Thyroid gland (tissue), 4 donors: ENCODE measurements at regions not wholly inside any gene's neighbourhood (a gene's known extent, or its start where the extent isn't known, plus 50 kb on each side); places are given as distances from the start of the nearest gene placed in this dataset.

Experiments
- DNase-seq, 2 donors: peaks; one replicate each; pipeline ENCODE4 v3.0.0-alpha.2; 2019
- H3K27ac ChIP-seq, 3 donors: fragments of 200-600 bp; sonication (generic); 1 replicate in 2 of 3; 2 replicates in 1 of 3; pipeline ENCODE4 v1.5.1; 2016 to 2019; ENCODE audit warnings: mild to moderate bottlenecking in 1 of 3, moderate library complexity in 1 of 3
- H3K27me3 ChIP-seq: fragments of 200-600 bp; sonication (generic); one replicate; pipeline ENCODE4 v1.5.1; 2019
- H3K36me3 ChIP-seq, 2 donors: fragments of 200-600 bp; sonication (generic); one replicate each; pipeline ENCODE4 v1.5.1; 2016 to 2019
- H3K4me1 ChIP-seq, 2 donors: fragments of 200-600 bp; sonication (generic); one replicate each; pipeline ENCODE4 v1.5.1; 2017 to 2019
- H3K4me3 ChIP-seq, 3 donors: fragments of 200-600 bp; sonication (generic); replicated peaks in 1 of 3; 1 replicate in 2 of 3; 2 replicates in 1 of 3; pipeline ENCODE4 v1.5.1; 2016; ENCODE audit warnings: mild to moderate bottlenecking in 1 of 3
- H3K9me3 ChIP-seq: fragments of 200-600 bp; sonication (generic); one replicate; pipeline ENCODE4 v1.5.1; 2017
- POLR2A ChIP-seq, 2 donors: fragments of 450-650 bp; IDR thresholded peaks; one replicate each; pipeline ENCODE4 v1.6.1; 2017; ENCODE audit warnings: antibody characterized with exemption in 2 of 2, mild to moderate bottlenecking in 2 of 2, moderate library complexity in 1 of 2
- WGBS, 2 donors: methylation state at CpG; one replicate each; pipeline ENCODE4 v1.1.5; 2017; 5-methylcytosine and 5-hydroxymethylcytosine counted together
- intact Hi-C: fragments of 100-400 bp; cut with DNase I; formaldehyde crosslinking; loops from one replicate; pipeline ENCODE4 v1.15.1; 2023
- TF ChIP-seq, protein P1 (sequence below), 6 experiments: fragments of 200-600 bp in 3 of 6; fragments of 450-650 bp in 3 of 6; sonication (generic) in 3 of 6; IDR thresholded peaks; one replicate each; pipeline ENCODE4 v1.5.1; 2016 to 2019; ENCODE audit warnings: antibody characterized with exemption in 6 of 6, mild to moderate bottlenecking in 2 of 6, inconsistent platforms in 1 of 6, moderate library complexity in 1 of 6

DNA sequence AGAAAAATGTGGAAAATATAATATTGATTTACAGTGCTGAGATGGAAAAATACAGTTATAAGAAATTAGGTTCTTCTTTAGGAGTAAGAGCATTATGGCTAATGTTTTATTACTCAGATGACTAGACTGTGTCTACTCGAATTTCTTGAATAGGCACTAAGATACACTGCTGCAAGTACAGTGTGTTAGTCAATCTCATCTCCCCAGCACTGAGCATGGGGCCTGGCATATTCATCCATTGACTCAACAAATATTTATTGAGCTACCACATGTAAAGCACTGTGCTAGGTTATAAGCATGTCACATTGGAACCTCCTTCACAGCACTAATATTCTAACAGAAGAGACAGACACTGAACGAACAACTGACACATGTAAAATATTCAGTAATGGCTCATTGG is 242.5 kb upstream of the GPC6 start:
- 83 to 85% methylated on average over 2 of the region's 2 CpGs for WGBS, 2 donors
- DNase-seq: no peak

DNA sequence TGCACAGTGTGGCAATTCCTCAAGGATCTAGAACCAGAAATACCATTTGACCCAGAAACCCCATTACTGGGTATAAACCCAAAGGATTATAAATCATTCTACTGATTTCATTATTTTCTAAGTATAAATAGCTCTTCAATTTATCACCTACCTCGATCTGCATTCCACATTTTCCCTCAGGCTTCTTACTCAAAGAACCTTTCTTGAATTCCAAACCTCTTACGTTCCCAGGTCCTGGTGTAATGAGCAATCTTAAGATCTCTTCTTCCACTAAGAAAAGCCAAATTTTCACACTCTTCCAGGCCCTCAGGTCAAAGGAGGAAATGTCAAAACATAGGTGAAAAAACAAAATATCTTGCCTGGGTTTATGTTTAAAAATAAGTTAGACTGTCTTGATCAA is 237.3 kb upstream of the GPC6 start:
- DNase-seq: no peak
- no peaks in the 10 kb centered on the region for H3K27me3 ChIP-seq
- no peak overlapping the region for H3K4me3 ChIP-seq
- intact Hi-C loops: no loop called here
- H3K4me1 ChIP-seq: no peaks in the 10 kb centered on the region
- no peak for TF ChIP-seq POLR2A (IDR thresholded peaks at IDR 0.05)
- TF ChIP-seq, protein P1, sequence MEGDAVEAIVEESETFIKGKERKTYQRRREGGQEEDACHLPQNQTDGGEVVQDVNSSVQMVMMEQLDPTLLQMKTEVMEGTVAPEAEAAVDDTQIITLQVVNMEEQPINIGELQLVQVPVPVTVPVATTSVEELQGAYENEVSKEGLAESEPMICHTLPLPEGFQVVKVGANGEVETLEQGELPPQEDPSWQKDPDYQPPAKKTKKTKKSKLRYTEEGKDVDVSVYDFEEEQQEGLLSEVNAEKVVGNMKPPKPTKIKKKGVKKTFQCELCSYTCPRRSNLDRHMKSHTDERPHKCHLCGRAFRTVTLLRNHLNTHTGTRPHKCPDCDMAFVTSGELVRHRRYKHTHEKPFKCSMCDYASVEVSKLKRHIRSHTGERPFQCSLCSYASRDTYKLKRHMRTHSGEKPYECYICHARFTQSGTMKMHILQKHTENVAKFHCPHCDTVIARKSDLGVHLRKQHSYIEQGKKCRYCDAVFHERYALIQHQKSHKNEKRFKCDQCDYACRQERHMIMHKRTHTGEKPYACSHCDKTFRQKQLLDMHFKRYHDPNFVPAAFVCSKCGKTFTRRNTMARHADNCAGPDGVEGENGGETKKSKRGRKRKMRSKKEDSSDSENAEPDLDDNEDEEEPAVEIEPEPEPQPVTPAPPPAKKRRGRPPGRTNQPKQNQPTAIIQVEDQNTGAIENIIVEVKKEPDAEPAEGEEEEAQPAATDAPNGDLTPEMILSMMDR (IDR thresholded peaks at IDR 0.05): no peak
- no peaks in the 10 kb centered on the region for H3K36me3 ChIP-seq
- H3K9me3 ChIP-seq: no peaks in the 10 kb centered on the region
- H3K27ac ChIP-seq: no peak overlapping the region
- WGBS, 2 donors: 57 to 58% methylated on average over 2 of the region's 2 CpGs

More for the DNA sequence above, 242.5 kb upstream of the GPC6 start:
- H3K36me3 ChIP-seq: no peaks in the 10 kb centered on the region
- no peaks in the 10 kb centered on the region for H3K4me1 ChIP-seq
- no peak overlapping the region for H3K4me3 ChIP-seq
- no peak overlapping the region for H3K27ac ChIP-seq
- H3K9me3 ChIP-seq: no peaks in the 10 kb centered on the region
- H3K27me3 ChIP-seq: no peaks in the 10 kb centered on the region
- intact Hi-C loops: no loop called here
- TF ChIP-seq POLR2A (IDR thresholded peaks at IDR 0.05): no peak
- TF ChIP-seq, protein P1 (IDR thresholded peaks at IDR 0.05): no peak

DNA sequence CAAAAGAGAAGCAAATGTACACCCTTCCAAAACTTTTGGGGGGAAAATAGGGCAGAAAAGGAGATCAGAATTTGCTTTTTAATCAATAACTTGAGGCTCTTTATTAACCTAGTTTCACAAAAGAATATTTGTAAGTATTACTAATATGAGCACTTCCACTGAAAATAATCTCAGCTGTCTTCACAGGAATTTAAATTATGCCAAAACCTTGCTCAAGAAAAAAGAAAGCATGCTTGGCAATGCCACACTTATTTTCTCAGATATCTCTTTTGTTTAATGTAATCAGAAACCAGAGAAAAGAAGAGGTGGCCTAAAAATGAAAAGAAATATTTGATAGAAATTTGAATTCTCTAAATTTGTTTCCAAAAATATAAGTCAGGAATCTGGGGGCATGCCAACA is 234.9 kb upstream of the GPC6 start:
- intact Hi-C loops: no loop called here
- Histone ChIP-seq H3K36me3 (no peaks in the 10 kb centered on the region), H3K4me1 (no peaks in the 10 kb centered on the region), H3K9me3 (no peaks in the 10 kb centered on the region), H3K27me3 (no peaks in the 10 kb centered on the region), H3K4me3 (no peak overlapping the region), H3K27ac (no peak overlapping the region)
- TF ChIP-seq POLR2A (IDR thresholded peaks at IDR 0.05): no peak
- TF ChIP-seq, protein P1 (IDR thresholded peaks at IDR 0.05): no peak
- no peak for DNase-seq

DNA sequence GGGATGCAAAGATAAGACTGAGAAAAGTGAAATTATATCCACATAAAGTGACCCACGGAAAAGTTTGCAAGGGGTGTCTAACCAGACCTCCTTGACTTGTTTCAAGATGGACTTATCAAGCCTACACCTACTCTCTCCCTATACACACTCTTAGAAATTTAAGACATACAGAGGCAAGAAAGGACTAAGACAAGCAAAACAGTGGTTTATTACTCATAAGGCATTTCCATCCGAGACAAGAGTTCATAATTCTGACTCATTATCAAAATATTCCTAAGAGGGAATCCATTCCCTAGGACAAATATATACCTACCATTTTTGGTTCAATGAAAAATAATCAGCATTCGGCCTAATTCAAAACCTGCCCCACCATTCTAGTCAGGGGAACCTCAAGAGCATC is 232.6 kb upstream of the GPC6 start:
- intact Hi-C loops: no loop called here
- no peak for DNase-seq
- H3K4me1 ChIP-seq: no peaks in the 10 kb centered on the region
- TF ChIP-seq POLR2A (IDR thresholded peaks at IDR 0.05): no peak
- TF ChIP-seq, protein P1 (IDR thresholded peaks at IDR 0.05): no peak
- H3K9me3 ChIP-seq: no peaks in the 10 kb centered on the region
- 87 to 89% methylated on average over 3 of the region's 3 CpGs for WGBS, 2 donors
- no peaks in the 10 kb centered on the region for H3K36me3 ChIP-seq
- H3K27me3 ChIP-seq: no peaks in the 10 kb centered on the region
- H3K27ac ChIP-seq: no peak overlapping the region
- no peak overlapping the region for H3K4me3 ChIP-seq

DNA sequence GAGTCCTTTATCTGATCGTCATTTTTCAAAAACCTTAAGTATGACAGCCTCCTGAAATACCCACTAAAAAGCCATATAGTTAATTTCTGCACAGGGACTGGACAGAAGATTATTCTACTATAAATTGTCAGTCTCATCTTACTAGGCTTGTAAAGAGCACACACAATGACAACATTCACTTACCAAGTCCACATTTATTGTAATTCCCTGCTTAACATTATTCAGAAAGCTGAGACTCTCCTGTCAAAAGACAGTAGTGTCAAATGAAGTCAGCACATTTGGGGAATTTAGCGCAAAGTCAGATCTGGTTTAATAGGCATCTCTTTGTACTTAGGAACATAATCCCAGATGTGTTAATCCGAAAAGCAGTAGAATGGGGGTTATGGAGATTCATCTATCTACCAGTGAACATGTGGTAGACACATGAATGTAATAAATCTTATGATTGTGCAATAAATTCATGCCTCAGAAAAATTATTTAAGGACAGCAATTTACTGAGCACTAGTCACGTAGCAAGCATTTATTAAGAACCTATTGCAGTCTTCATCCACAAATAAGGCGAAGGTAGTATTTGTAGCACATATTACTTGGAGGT is 224.6 kb upstream of the GPC6 start:
- WGBS, 2 donors: 91% methylated on average over 5 of the region's 5 CpGs
- Histone ChIP-seq H3K9me3 (no peaks in the 10 kb centered on the region), H3K36me3 (no peaks in the 10 kb centered on the region), H3K4me1 (no peaks in the 10 kb centered on the region), H3K27ac (no peak overlapping the region), H3K4me3 (no peak overlapping the region), H3K27me3 (no peaks in the 10 kb centered on the region)
- intact Hi-C loops: no loop called here
- DNase-seq: no peak
- TF ChIP-seq, protein P1 (IDR thresholded peaks at IDR 0.05): no peak
- TF ChIP-seq POLR2A (IDR thresholded peaks at IDR 0.05): no peak
